ENCODE measurements at regions not wholly inside any gene's neighbourhood (a gene's known extent, or its start where the extent isn't known, plus 50 kb on each side); places are given as distances from the start of the nearest gene placed in this dataset.
A peak's percentile ranks its signal among the peaks of the same experiment; 100 is the strongest.

DNA sequence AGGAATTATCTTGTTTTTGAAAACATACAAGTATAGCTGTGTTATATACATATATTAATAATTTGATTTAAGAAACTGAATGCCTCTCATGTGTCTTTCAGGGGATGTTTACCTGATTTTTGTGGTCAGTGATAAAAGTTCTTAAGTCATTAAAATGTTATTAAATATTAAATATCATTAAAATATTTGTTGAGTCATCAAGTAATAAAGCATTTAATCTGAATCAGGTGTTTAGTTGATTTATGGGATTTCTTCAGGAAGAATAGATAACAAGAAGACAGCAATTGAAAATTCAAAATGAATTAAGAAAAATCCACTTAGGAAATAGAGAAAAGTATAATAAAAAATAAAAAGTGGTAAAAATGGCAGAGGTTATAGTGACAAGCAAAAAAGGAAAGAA is 361.9 kb upstream of the EYS start:
- no peak for TF ChIP-seq Cebpa-rat (IDR thresholded peaks at IDR 0.05)
- H3K4me2 ChIP-seq = no peak overlapping the region

DNA sequence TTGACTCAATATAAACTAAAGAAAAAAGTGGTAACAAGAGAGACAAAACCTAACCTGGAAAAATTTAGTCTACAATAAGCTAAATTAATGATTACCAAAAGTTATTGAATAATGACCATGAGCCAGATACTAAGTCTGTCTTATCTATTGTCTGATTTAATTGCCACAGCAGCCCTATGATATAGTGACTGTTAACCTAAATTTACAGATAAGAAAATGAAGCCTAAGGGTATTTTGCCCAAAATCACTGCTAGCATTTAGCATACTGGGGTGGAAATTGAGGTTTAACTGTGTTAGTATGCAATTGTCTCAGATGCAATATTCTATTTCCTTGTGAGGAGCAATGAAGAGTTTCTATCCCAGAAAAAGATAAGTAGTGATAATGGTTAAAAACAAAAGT is 361.0 kb upstream of the EYS start:
- Histone ChIP-seq H3K4me1 (no peaks in the 10 kb centered on the region), H3K9ac (no peak overlapping the region), H4K20me1 (no peaks in the 10 kb centered on the region), H3K4me2 (no peak overlapping the region), H3K9me3 (replicated peaks in 1 of 11) (peaks cover 0 to 9% (median 0%) of the 10 kb centered on the region in 11 experiments; a peak in 4 of 22 replicates), H3K4me3 (no peak overlapping the region), H3K27ac (no peak overlapping the region), H3K27me3 (no peaks in the 10 kb centered on the region), H3K36me3 (no peaks in the 10 kb centered on the region)
- no peak for TF ChIP-seq Cebpa-rat (IDR thresholded peaks at IDR 0.05)

More for the DNA sequence above, 361.9 kb upstream of the EYS start:
- Histone ChIP-seq H3K36me3 (no peaks in the 10 kb centered on the region), H3K4me1 (no peaks in the 10 kb centered on the region), H3K27ac (no peak overlapping the region), H3K4me3 (no peak overlapping the region), H4K20me1 (no peaks in the 10 kb centered on the region), H3K9me3 (replicated peaks in 1 of 11) (peaks cover 0 to 9% (median 0%) of the 10 kb centered on the region in 11 experiments; a peak in 5 of 22 replicates), H3K27me3 (no peaks in the 10 kb centered on the region), H3K9ac (no peak overlapping the region)

DNA sequence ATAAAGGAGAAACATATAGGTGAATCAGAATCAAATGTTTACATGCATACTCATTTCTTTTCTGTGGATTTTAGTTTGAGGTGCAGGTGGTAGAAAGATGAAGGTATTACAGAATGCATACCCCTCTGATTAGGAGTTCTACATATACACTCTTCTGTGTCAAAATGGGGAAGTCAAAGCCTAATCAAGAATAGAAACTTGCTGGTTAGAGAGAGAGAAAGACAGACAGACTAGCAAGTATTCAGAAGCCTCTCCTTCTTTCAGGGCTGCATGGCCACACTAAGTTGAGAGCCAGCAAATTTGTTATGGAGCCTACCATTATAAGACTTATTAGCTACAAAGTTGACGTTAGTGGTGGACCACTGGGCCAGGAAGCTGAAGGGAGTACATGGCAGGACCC is 358.3 kb upstream of the EYS start:
- no peaks in the 10 kb centered on the region for H4K20me1 ChIP-seq
- H3K27me3 ChIP-seq = no peaks in the 10 kb centered on the region
- H3K9ac ChIP-seq = no peak overlapping the region
- no peak overlapping the region for H3K27ac ChIP-seq
- H3K4me1 ChIP-seq = no peaks in the 10 kb centered on the region
- H3K4me2 ChIP-seq = no peak overlapping the region
- no peaks in the 10 kb centered on the region for H3K36me3 ChIP-seq
- peaks cover 0 to 9% (median 0%) of the 10 kb centered on the region in 11 experiments; a peak in 4 of 22 replicates for H3K9me3 ChIP-seq (replicated peaks in 1 of 11)
- TF ChIP-seq Cebpa-rat (IDR thresholded peaks at IDR 0.05) = no peak
- no peak overlapping the region for H3K4me3 ChIP-seq

DNA sequence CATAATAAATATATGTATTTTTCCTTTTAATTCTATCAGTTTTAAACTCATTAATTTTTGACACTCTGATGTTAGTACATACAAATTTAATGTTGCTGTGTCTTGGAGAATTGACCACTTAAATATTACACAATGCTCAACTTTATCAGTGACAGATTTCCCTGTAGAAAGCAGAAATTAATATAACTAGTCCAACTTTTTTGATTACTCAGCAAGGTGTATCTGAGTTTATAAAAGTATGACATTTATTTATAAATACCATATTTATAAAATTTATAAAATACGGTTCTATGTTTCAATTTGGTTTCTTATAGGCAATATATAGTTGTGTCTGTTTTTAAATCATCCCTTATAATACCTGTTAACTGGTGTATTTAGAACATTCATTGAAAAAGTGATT is 350.0 kb upstream of the EYS start:
- Histone ChIP-seq H3K9ac (no peak overlapping the region), H3K9me3 (replicated peaks in 1 of 11) (no peaks in the 10 kb centered on the region), H3K27me3 (no peaks in the 10 kb centered on the region), H3K4me1 (no peaks in the 10 kb centered on the region), H4K20me1 (no peaks in the 10 kb centered on the region), H3K27ac (no peak overlapping the region), H3K4me2 (no peak overlapping the region), H3K4me3 (no peak overlapping the region), H3K36me3 (no peaks in the 10 kb centered on the region)
- no peak for TF ChIP-seq Cebpa-rat (IDR thresholded peaks at IDR 0.05)

DNA sequence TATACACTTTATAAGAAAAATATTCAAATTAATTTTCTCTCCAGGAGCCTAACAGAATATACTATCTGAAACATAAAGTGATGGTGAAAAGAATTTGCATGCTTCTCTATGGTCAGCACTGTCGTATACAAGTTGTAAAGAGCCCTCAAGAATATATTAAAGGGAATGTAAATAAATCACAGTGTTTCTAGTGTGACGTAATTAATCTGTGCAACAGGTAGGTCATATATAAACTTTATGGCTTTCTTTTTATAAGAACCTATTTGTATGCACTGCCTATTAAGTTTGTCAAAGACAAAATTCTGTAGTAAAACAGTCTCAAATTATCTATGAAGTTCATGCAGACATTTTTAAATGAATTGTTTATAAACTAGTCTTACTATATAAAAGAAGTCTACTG is 347.9 kb upstream of the EYS start:
- no peaks in the 10 kb centered on the region for H3K27me3 ChIP-seq
- no peaks in the 10 kb centered on the region for H4K20me1 ChIP-seq
- no peaks in the 10 kb centered on the region for H3K4me1 ChIP-seq
- no peak overlapping the region for H3K27ac ChIP-seq
- H3K36me3 ChIP-seq = no peaks in the 10 kb centered on the region
- H3K9ac ChIP-seq = no peak overlapping the region
- H3K4me3 ChIP-seq = no peak overlapping the region
- no peaks in the 10 kb centered on the region for H3K9me3 ChIP-seq (replicated peaks in 1 of 11)
- no peak for TF ChIP-seq Cebpa-rat (IDR thresholded peaks at IDR 0.05)
- no peak overlapping the region for H3K4me2 ChIP-seq

DNA sequence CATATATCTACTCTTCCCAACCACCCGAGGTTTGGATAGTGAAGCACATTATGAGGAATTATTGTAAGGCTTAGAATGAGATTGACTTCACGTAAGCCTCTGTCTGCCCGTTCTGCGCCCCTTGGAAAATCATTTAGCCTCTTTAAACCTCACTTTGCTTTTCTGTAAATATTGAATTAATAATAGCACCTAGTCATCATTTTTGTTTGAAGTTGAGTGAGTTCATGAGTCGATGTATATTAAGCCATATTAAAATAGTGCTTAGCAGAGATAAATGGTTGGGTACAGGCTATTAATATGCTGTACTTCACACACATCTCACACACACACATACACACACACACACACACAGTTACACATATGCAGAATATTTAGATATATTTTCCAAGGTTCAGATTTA is 344.8 kb upstream of the EYS start:
- Histone ChIP-seq H3K27ac (no peak overlapping the region), H3K9ac (no peak overlapping the region), H3K9me3 (replicated peaks in 1 of 11) (no peaks in the 10 kb centered on the region), H4K20me1 (no peaks in the 10 kb centered on the region), H3K4me2 (no peak overlapping the region), H3K27me3 (no peaks in the 10 kb centered on the region), H3K36me3 (no peaks in the 10 kb centered on the region), H3K4me1 (no peaks in the 10 kb centered on the region), H3K4me3 (no peak overlapping the region)
- TF ChIP-seq Cebpa-rat (IDR thresholded peaks at IDR 0.05) = no peak

DNA sequence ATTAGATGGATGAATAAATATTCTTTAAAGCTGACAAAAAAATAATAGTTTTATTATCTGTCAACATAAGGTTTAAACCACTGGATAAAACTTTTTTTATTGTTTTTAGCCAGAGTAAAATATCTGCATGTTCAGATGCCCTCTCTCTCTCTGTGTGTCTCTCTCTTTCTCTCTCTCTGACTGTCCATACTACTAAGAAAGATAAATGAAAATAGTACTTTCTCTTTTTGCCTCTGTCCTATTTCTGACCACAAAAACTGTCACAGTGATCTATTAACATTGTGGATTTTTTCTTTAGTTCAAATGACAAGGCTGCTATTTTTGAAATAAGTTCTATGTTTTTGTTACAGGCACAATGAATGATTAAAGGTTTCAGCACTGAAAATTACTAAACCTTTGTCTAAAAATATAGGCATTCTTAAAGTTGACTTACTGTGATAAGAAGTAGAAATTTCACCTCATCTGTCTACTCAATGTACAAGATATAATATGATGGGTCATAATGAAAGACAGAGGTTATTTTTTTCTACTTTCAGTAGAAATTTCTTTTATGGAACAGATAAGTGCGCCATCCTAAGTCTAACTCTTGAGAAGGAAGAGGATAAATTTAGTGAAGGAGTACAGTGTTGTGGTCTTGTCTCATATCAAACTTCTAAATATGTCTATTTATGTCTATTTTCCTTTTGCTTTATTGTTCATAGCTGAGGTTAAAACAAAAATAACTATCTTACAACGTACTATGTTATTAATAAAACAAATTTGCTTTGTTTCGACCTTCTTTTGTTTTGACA is 341.9 kb upstream of the EYS start:
- Histone ChIP-seq H3K4me1 (no peaks in the 10 kb centered on the region), H3K27ac (no peak overlapping the region), H3K27me3 (no peaks in the 10 kb centered on the region), H3K9ac (no peak overlapping the region), H3K9me3 (replicated peaks in 1 of 11) (no peaks in the 10 kb centered on the region), H3K36me3 (no peaks in the 10 kb centered on the region), H3K4me2 (peak overlapping the region in 1 of 11 experiments; percentile 25; a peak in 2 of 22 replicates), H4K20me1 (no peaks in the 10 kb centered on the region), H3K4me3 (no peak overlapping the region)
- no peak for TF ChIP-seq Cebpa-rat (IDR thresholded peaks at IDR 0.05)

DNA sequence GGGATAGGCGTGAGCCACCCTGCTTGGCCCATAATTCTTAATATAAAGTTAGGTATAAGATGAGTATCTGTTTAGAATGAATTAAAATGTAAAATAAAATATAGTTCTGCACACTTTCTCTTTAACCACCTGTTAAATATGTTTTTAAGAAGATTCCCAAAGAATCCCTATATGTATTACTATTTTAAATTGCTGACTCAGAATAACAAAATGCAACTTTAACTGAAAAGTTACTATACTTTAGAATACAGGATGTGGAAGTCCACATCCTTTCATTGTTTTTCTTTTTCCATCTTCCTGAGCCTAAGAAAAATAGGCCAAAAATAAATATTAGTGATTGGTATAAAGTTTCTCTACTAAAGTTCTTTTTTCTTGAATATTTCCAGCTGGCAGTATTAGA is 325.6 kb upstream of the EYS start:
- Histone ChIP-seq H3K9me3 (replicated peaks in 1 of 11) (no peaks in the 10 kb centered on the region), H3K27me3 (no peaks in the 10 kb centered on the region), H3K27ac (no peak overlapping the region), H4K20me1 (no peaks in the 10 kb centered on the region), H3K9ac (no peak overlapping the region), H3K4me1 (no peaks in the 10 kb centered on the region), H3K4me3 (no peak overlapping the region), H3K4me2 (no peak overlapping the region), H3K36me3 (no peaks in the 10 kb centered on the region)
- TF ChIP-seq Cebpa-rat (IDR thresholded peaks at IDR 0.05) = no peak

DNA sequence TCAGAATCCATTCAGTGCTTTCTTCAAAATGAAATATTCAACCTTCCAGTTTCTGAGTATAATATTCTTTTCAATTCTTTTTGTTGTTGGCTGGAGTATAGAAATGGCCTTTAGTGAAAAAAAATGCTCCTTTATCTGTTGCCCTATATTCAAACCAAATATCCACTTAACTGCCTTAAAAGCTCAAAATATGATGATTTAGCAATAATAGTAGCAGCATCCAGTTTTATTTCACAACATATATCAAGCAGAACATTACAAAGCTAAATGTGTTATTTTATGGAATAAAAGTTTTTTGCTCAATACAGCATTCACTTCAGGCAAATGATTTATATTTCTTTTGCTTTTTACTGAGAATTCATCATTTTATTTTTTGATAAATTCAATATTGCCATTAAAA is 322.4 kb upstream of the EYS start:
- H4K20me1 ChIP-seq = no peaks in the 10 kb centered on the region
- H3K36me3 ChIP-seq = no peaks in the 10 kb centered on the region
- no peak overlapping the region for H3K27ac ChIP-seq
- H3K4me1 ChIP-seq = no peaks in the 10 kb centered on the region
- no peak overlapping the region for H3K4me2 ChIP-seq
- no peak for TF ChIP-seq Cebpa-rat (IDR thresholded peaks at IDR 0.05)
- no peaks in the 10 kb centered on the region for H3K9me3 ChIP-seq (replicated peaks in 1 of 11)
- no peaks in the 10 kb centered on the region for H3K27me3 ChIP-seq
- H3K4me3 ChIP-seq = no peak overlapping the region
- H3K9ac ChIP-seq = no peak overlapping the region

DNA sequence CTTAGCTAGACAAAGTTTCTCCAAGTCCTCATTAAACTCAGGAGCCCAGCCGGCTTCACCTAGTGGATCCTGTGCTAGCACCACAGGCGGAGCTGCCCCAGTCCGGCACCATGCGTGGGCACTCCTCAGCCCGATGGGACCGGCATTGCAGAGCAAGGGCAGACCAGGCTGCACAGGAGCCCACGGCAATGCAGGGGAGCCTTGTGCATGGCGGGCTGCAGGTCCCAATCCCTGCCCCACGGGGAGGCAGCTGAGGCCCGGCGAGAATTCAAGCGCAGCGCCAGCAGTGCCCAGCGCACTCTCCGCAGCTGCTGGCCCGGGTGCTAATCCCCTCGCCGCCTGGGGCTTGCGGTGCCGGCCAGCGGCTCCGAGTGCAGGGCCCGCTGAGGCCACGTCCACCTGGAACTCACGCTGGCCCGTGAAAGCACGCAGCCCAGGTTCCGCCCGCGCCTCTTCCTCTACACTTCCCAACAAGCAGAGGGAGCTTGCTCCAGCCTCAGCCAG is 292.3 kb upstream of the EYS start:
- H3K4me3 ChIP-seq = no peak overlapping the region
- H3K27me3 ChIP-seq = no peaks in the 10 kb centered on the region
- TF ChIP-seq Cebpa-rat (IDR thresholded peaks at IDR 0.05) = no peak
- peaks cover 7 to 14% (median 12%) of the 10 kb centered on the region in 11 experiments for H3K9me3 ChIP-seq (replicated peaks in 1 of 11)
- no peak overlapping the region for H3K27ac ChIP-seq
- H3K4me2 ChIP-seq = no peak overlapping the region
- H4K20me1 ChIP-seq = no peaks in the 10 kb centered on the region
- no peak overlapping the region for H3K9ac ChIP-seq
- no peaks in the 10 kb centered on the region; a peak in 1 of 20 replicates for H3K4me1 ChIP-seq
- H3K36me3 ChIP-seq = no peaks in the 10 kb centered on the region
